Keratinocyte (primary cell): ENCODE measurements at regions not wholly inside any gene's neighbourhood (a gene's known extent, or its start where the extent isn't known, plus 50 kb on each side); places are given as distances from the start of the nearest gene placed in this dataset.

Source experiments
- DNase-seq: peaks from one replicate; pipeline ENCODE4 v3.0.0-alpha.2; 2011; ENCODE audit warnings: low read depth, missing footprints, low spot score
- FAIRE-seq: peaks from 2 replicates; lab custom pipeline; 2011; peaks lifted over from hg19 to GRCh38; lab: Jason Lieb, UNC
- H2AFZ ChIP-seq: 2 replicates; pipeline ENCODE4 v1.6.0; 2012; ENCODE audit warnings: low read length, control low read depth, inconsistent platforms; ENCODE audit not compliant: control insufficient read depth
- H3K27ac ChIP-seq: 2 replicates; pipeline ENCODE4 v1.5.1; 2011; ENCODE audit warnings: low read length; ENCODE audit not compliant: control insufficient read depth, insufficient read depth
- H3K27me3 ChIP-seq: 3 replicates; pipeline ENCODE4 v1.6.0; 2011; ENCODE audit warnings: low read length; ENCODE audit not compliant: control insufficient read depth, insufficient read depth; ENCODE audit errors: extremely low read depth
- H3K36me3 ChIP-seq, 2 experiments: 2 replicates in 1 of 2; 3 replicates in 1 of 2; pipeline ENCODE4 v1.5.1; 2011; ENCODE audit warnings: low read length in 2 of 2, mild to moderate bottlenecking in 1 of 2; ENCODE audit not compliant: control insufficient read depth in 2 of 2, insufficient read depth in 2 of 2; ENCODE audit errors: extremely low read depth in 1 of 2
- H3K4me1 ChIP-seq: 3 replicates; pipeline ENCODE4 v1.5.1; 2011; ENCODE audit warnings: low read length; ENCODE audit not compliant: control insufficient read depth, insufficient read depth; ENCODE audit errors: extremely low read depth
- H3K4me2 ChIP-seq: 3 replicates; pipeline ENCODE4 v1.6.0; 2011; ENCODE audit warnings: low read depth, low read length; ENCODE audit not compliant: control insufficient read depth, insufficient read depth; ENCODE audit errors: extremely low read depth
- H3K4me3 ChIP-seq, 3 experiments: fragments of 200-600 bp in 1 of 3; sonication (generic) in 1 of 3; 2 replicates in 2 of 3; 3 replicates in 1 of 3; pipeline ENCODE4 v1.5.1; 2011 to 2016; ENCODE audit warnings: low read length in 3 of 3, mild to moderate bottlenecking in 3 of 3, control low read depth in 2 of 3, inconsistent platforms in 1 of 3, low read depth in 1 of 3, mixed read lengths in 1 of 3, mixed run types in 1 of 3, moderate library complexity in 1 of 3; ENCODE audit not compliant: control insufficient read depth in 2 of 3, insufficient read depth in 2 of 3; ENCODE audit errors: extremely low read depth in 1 of 3
- H3K79me2 ChIP-seq: 2 replicates; pipeline ENCODE4 v1.6.0; 2012; ENCODE audit warnings: low read length; ENCODE audit not compliant: control insufficient read depth, insufficient read depth
- H3K9ac ChIP-seq: 3 replicates; pipeline ENCODE4 v1.6.0; 2011; ENCODE audit warnings: low read length; ENCODE audit not compliant: control insufficient read depth, insufficient read depth; ENCODE audit errors: extremely low read depth
- H3K9me1 ChIP-seq: 3 replicates; pipeline ENCODE4 v1.6.0; 2011; ENCODE audit warnings: low read length; ENCODE audit not compliant: control insufficient read depth, insufficient read depth; ENCODE audit errors: extremely low read depth
- H3K9me3 ChIP-seq: 2 replicates; pipeline ENCODE4 v1.5.1; 2012; ENCODE audit warnings: low read depth, low read length; ENCODE audit not compliant: control insufficient read depth
- H4K20me1 ChIP-seq: 3 replicates; pipeline ENCODE4 v1.6.0; 2011; ENCODE audit warnings: low read length; ENCODE audit not compliant: control insufficient read depth, insufficient read depth; ENCODE audit errors: extremely low read depth
- EZH2 ChIP-seq: IDR thresholded peaks from one replicate; pipeline ENCODE4 v1.6.1; 2012; ENCODE audit warnings: inconsistent platforms, mild to moderate bottlenecking, low read length, moderate library complexity
- dilution Hi-C: fragments of 300-500 bp; cut with MboI; formaldehyde crosslinking; loops from one replicate; pipeline ENCODE4 v1.7.0; 2020; ENCODE audit warnings: low sequenced_read_pairs; ENCODE audit not compliant: extremely low pct_ligation_motif_present
- TF ChIP-seq, protein P1 (sequence below), 3 experiments: IDR thresholded peaks in 1 of 3; conservative IDR thresholded peaks in 1 of 3; optimal IDR thresholded peaks in 1 of 3; 2 replicates in 2 of 3; 3 replicates in 1 of 3; pipeline versions ENCODE3 to v1.5.1; 2011; ENCODE audit warnings: low read length in 3 of 3, mild to moderate bottlenecking in 3 of 3, moderate library complexity in 2 of 3, control low read depth in 1 of 3, inconsistent platforms in 1 of 3; ENCODE audit not compliant: insufficient read depth in 2 of 3; ENCODE audit errors: extremely low read depth in 1 of 3

DNA sequence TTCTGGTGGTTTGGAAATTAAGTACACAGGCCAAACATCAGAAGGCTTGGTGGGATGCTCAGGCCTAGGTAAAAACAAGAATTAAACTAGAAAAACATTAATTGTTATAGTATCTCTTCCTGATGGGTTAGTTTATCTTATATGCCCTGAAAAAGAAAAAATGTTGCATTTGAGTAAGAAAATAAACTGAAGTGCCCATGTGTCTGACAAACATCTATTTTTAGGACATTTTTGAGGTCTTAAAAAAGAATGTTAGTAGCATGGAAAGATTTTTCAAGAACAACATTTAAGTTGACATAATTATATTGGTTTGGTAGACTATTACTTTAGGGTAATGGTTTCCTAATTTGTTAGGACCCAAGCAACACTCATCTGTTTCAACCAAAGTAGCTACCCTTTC lies 140.1 kb upstream of the RND3 start:
- dilution Hi-C loops, result no loop called here
- peaks cover 11% of the 10 kb centered on the region for H3K4me1 ChIP-seq

DNA sequence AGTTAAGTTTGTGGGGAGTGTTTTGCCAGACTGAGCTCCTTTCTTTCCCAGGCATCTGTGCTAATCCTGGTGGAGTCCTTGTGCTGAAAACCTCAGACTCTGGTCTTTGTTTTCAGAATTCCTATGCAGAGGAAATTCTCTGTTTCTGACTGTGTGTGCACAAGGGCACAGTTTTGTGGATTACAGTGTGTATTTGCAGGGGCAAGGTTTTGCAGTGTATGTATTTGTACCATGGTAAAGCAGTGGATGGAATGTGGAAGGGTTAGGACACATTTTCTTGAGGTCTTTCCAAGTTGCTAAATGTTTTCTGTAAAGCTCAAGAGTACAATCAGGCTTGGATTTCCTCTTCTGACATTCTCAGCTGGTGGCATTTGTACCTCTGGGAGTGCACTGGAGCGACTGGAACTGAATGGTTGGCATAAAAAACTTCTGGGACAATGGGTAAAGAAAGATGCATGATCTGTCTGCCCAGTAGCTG lies 139.5 kb upstream of the RND3 start:
- FAIRE-seq, result no peak
- dilution Hi-C loops, result no loop called here
- Histone ChIP-seq H3K4me1 (peaks cover 15% of the 10 kb centered on the region), H3K9me1 (no peaks in the 10 kb centered on the region), H2AFZ (no peak overlapping the region), H3K36me3 (no peaks in the 10 kb centered on the region), H3K9me3 (no peaks in the 10 kb centered on the region), H3K9ac (no peak overlapping the region), H3K27ac (no peak overlapping the region), H3K79me2 (no peaks in the 10 kb centered on the region), H4K20me1 (no peaks in the 10 kb centered on the region), H3K4me3 (no peak overlapping the region), H3K4me2 (no peak overlapping the region), H3K27me3 (no peaks in the 10 kb centered on the region)
- TF ChIP-seq, protein P1, sequence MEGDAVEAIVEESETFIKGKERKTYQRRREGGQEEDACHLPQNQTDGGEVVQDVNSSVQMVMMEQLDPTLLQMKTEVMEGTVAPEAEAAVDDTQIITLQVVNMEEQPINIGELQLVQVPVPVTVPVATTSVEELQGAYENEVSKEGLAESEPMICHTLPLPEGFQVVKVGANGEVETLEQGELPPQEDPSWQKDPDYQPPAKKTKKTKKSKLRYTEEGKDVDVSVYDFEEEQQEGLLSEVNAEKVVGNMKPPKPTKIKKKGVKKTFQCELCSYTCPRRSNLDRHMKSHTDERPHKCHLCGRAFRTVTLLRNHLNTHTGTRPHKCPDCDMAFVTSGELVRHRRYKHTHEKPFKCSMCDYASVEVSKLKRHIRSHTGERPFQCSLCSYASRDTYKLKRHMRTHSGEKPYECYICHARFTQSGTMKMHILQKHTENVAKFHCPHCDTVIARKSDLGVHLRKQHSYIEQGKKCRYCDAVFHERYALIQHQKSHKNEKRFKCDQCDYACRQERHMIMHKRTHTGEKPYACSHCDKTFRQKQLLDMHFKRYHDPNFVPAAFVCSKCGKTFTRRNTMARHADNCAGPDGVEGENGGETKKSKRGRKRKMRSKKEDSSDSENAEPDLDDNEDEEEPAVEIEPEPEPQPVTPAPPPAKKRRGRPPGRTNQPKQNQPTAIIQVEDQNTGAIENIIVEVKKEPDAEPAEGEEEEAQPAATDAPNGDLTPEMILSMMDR (optimal IDR thresholded peaks at IDR 0.05 in 1 of 3, IDR thresholded peaks at IDR 0.05 in 1 of 3, conservative IDR thresholded peaks at IDR 0.05 in 1 of 3; ENCODE audit: extremely low read depth in 1 of 3, insufficient read depth in 2 of 3, low read length in 3 of 3), result no peak
- TF ChIP-seq EZH2, result no peak
- DNase-seq, result no peak

More for the DNA sequence above, 140.1 kb upstream of the RND3 start:
- H3K9me1 ChIP-seq, result no peaks in the 10 kb centered on the region
- H4K20me1 ChIP-seq, result no peaks in the 10 kb centered on the region
- no peak overlapping the region for H3K27ac ChIP-seq
- no peaks in the 10 kb centered on the region for H3K79me2 ChIP-seq
- no peaks in the 10 kb centered on the region for H3K36me3 ChIP-seq
- no peaks in the 10 kb centered on the region for H3K9me3 ChIP-seq
- H3K27me3 ChIP-seq, result no peaks in the 10 kb centered on the region
- no peak overlapping the region for H2AFZ ChIP-seq
- no peak overlapping the region for H3K4me3 ChIP-seq
- no peak for DNase-seq
- no peak overlapping the region for H3K4me2 ChIP-seq
- no peak overlapping the region for H3K9ac ChIP-seq
- TF ChIP-seq, protein P1 (optimal IDR thresholded peaks at IDR 0.05 in 1 of 3, IDR thresholded peaks at IDR 0.05 in 1 of 3, conservative IDR thresholded peaks at IDR 0.05 in 1 of 3; ENCODE audit: extremely low read depth in 1 of 3, insufficient read depth in 2 of 3, low read length in 3 of 3), result no peak
- no peak for TF ChIP-seq EZH2
- FAIRE-seq, result no peak
